OCI-LY1 (cell line): ENCODE measurements at regions not wholly inside any gene's neighbourhood (a gene's known extent, or its start where the extent isn't known, plus 50 kb on each side); places are given as distances from the start of the nearest gene placed in this dataset.
"Not testable (repeated sequence)": the region's sequence is repeated elsewhere in the genome, so short reads cannot be mapped to it uniquely, and the experiment has no call there.

ENCODE experiments used
- EZH2 ChIP-seq: fragments of 200-600 bp; sonication (generic), shearing (Covaris generic); IDR thresholded peaks from 2 replicates; pipeline ENCODE4 v1.8.0; 2017; ENCODE audit warnings: borderline replicate concordance, mixed run types, mild to moderate bottlenecking, antibody characterized with exemption, low read length, moderate library complexity, mixed read lengths
- TF ChIP-seq, protein P1 (sequence below): fragments of 200-600 bp; sonication (generic), shearing (Covaris generic); IDR thresholded peaks from 2 replicates; pipeline ENCODE4 v1.5.1; 2017; ENCODE audit warnings: mild to moderate bottlenecking, antibody characterized with exemption, low read length, moderate library complexity, mixed read lengths

- TF ChIP-seq EZH2: not testable (repeated sequence)
- TF ChIP-seq, protein P1, sequence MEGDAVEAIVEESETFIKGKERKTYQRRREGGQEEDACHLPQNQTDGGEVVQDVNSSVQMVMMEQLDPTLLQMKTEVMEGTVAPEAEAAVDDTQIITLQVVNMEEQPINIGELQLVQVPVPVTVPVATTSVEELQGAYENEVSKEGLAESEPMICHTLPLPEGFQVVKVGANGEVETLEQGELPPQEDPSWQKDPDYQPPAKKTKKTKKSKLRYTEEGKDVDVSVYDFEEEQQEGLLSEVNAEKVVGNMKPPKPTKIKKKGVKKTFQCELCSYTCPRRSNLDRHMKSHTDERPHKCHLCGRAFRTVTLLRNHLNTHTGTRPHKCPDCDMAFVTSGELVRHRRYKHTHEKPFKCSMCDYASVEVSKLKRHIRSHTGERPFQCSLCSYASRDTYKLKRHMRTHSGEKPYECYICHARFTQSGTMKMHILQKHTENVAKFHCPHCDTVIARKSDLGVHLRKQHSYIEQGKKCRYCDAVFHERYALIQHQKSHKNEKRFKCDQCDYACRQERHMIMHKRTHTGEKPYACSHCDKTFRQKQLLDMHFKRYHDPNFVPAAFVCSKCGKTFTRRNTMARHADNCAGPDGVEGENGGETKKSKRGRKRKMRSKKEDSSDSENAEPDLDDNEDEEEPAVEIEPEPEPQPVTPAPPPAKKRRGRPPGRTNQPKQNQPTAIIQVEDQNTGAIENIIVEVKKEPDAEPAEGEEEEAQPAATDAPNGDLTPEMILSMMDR: not testable (repeated sequence)
These were observed 82.7 kb upstream of the METTL9 start for GRCh38 chr16:21516705-21517040.
